Stimulated activated CD4-positive, alpha-beta T cell treated with anti-CD3 and anti-CD28 coated beads, Interleukin-12 subunit alpha, Interleukin-12 subunit beta, amount 100 ng/mL, for 48 hours (primary cell): ENCODE measurements at regions not wholly inside any gene's neighbourhood (a gene's known extent, or its start where the extent isn't known, plus 50 kb on each side); places are given as distances from the start of the nearest gene placed in this dataset.
"Not testable (repeated sequence)": the region's sequence is repeated elsewhere in the genome, so short reads cannot be mapped to it uniquely, and the experiment has no call there.

ENCODE experiments used
- DNase-seq, 3 donors: peaks; one replicate each; pipeline ENCODE4 v3.0.0-alpha.2; 2020; ENCODE audit warnings: low read depth in 2 of 3, low spot score in 1 of 3

- DNase-seq: not testable (repeated sequence)
Measured at GRCh38 chr7:65510187-65510538, 136.5 kb downstream of the ZNF92 start.

GRCh38 chr7:65519751-65520150 lies 146.1 kb downstream of the ZNF92 start:
- not testable (repeated sequence) for DNase-seq

- DNase-seq: not testable (repeated sequence)
Measured at GRCh38 chr7:65545465-65546161, 172.0 kb downstream of the ZNF92 start.

GRCh38 chr7:65549589-65550443 lies 176.2 kb downstream of the ZNF92 start:
- not testable (repeated sequence) for DNase-seq

GRCh38 chr7:65550444-65550809 lies 176.8 kb downstream of the ZNF92 start:
- not testable (repeated sequence) for DNase-seq

GRCh38 chr7:65551042-65551441 lies 177.4 kb downstream of the ZNF92 start:
- DNase-seq: not testable (repeated sequence)

- not testable (repeated sequence) for DNase-seq
Measured at GRCh38 chr7:65554553-65555476, 181.2 kb downstream of the ZNF92 start.

GRCh38 chr7:65558584-65558983 lies 184.9 kb downstream of the ZNF92 start:
- not testable (repeated sequence) for DNase-seq

GRCh38 chr7:65561786-65562372 lies 188.2 kb downstream of the ZNF92 start:
- not testable (repeated sequence) for DNase-seq

- not testable (repeated sequence) for DNase-seq
Measured at GRCh38 chr7:65562522-65562921, 188.9 kb downstream of the ZNF92 start.

GRCh38 chr7:65563333-65563732 lies 189.7 kb downstream of the ZNF92 start:
- DNase-seq: not testable (repeated sequence)

GRCh38 chr7:65568226-65568625 lies 194.6 kb downstream of the ZNF92 start:
- not testable (repeated sequence) for DNase-seq

- not testable (repeated sequence) for DNase-seq
Measured at GRCh38 chr7:65570990-65571389, 197.3 kb downstream of the ZNF92 start.

GRCh38 chr7:65572581-65572980 lies 198.9 kb downstream of the ZNF92 start:
- not testable (repeated sequence) for DNase-seq

GRCh38 chr7:65576370-65576769 lies 202.7 kb downstream of the ZNF92 start:
- DNase-seq: not testable (repeated sequence)

- DNase-seq: not testable (repeated sequence)
Measured at GRCh38 chr7:65582518-65583119, 209.0 kb downstream of the ZNF92 start.

GRCh38 chr7:65602495-65602894 lies 228.8 kb downstream of the ZNF92 start:
- not testable (repeated sequence) for DNase-seq

GRCh38 chr7:65609131-65609530 lies 235.5 kb downstream of the ZNF92 start:
- no peak for DNase-seq

- DNase-seq: not testable (repeated sequence)
Measured at GRCh38 chr7:65613644-65614289, 240.1 kb downstream of the ZNF92 start.

- DNase-seq: not testable (repeated sequence)
Measured at GRCh38 chr7:65616111-65616510, 242.5 kb downstream of the ZNF92 start.
